ENCODE measurements at regions not wholly inside any gene's neighbourhood (a gene's known extent, or its start where the extent isn't known, plus 50 kb on each side); places are given as distances from the start of the nearest gene placed in this dataset.

DNA sequence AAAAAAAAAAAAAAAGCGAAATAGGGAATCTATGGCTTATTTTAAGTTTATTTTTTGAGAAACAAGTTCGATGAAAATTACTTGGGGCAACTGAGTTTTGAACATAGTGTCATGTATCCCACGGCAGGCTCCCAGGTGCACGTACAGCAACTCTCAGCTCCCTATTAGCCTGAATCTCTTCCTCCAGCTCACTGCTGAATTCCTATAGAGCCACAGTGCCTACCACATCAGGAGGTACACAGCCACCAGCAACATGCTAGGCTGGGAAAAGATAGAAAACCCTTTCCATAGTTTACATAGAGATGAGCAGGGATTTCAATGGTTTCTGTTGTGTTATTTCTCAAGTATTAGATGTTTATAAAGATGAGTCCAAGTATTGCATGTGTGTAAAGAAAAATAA lies 115.9 kb upstream of the RGMB start:
- Histone ChIP-seq H2BK15ac (ENCODE audit: low read length) (no peak overlapping the region), H3K4me1 (replicated peaks in 1 of 4; ENCODE audit: control insufficient read depth in 3 of 4, insufficient read depth in 4 of 4, low read length in 3 of 4) (peaks cover 0 to 7% (median 4%) of the 10 kb centered on the region in 4 experiments; a peak in 4 of 7 replicates), H3K27ac (ENCODE audit: low read depth, low read length) (no peak overlapping the region), H3K14ac (ENCODE audit: insufficient read length) (no peak overlapping the region), H2BK120ac (replicated peaks; ENCODE audit: low read depth, low read length) (no peak overlapping the region), H3K79me2 (ENCODE audit: control insufficient read depth in 1 of 2, insufficient read depth in 2 of 2, low read length in 2 of 2) (no peaks in the 10 kb centered on the region), H4K91ac (replicated peaks; ENCODE audit: insufficient read length, low read length) (peak overlapping the region; percentile 44), H3K4ac (replicated peaks; ENCODE audit: insufficient read length, low read depth, low read length) (no peak overlapping the region), H2BK20ac (ENCODE audit: low read length) (no peak overlapping the region), H2BK12ac (ENCODE audit: low read depth, low read length) (no peak overlapping the region), H3K27me3 (replicated peaks in 1 of 4; ENCODE audit: control insufficient read depth in 3 of 4, extremely low read depth in 1 of 4, insufficient read depth in 3 of 4, low read length in 3 of 4) (no peaks in the 10 kb centered on the region; a peak in 1 of 7 replicates), H3K23me2 (ENCODE audit: low read depth, low read length) (no peaks in the 10 kb centered on the region), H3K23ac (ENCODE audit: insufficient read length) (no peak overlapping the region), H3K4me2 (ENCODE audit: insufficient read depth in 1 of 2, low read depth in 2 of 2, low read length in 2 of 2) (no peak overlapping the region), H2BK5ac (ENCODE audit: low read depth, low read length) (no peak overlapping the region), H2AFZ (ENCODE audit: low read length) (no peak overlapping the region), H3K4me3 (ENCODE audit: extremely low read depth in 1 of 4, insufficient read depth in 2 of 4, low read depth in 3 of 4, low read length in 4 of 4) (no peak overlapping the region), H2AK5ac (ENCODE audit: low read depth, low read length) (no peak overlapping the region), H4K5ac (ENCODE audit: insufficient read length, low read depth, low read length) (no peak overlapping the region), H4K20me1 (replicated peaks in 1 of 2; ENCODE audit: control insufficient read depth in 1 of 2, insufficient read depth in 2 of 2, low read length in 2 of 2) (no peaks in the 10 kb centered on the region), H4K8ac (ENCODE audit: extremely low read depth, insufficient read depth, low read length) (no peak overlapping the region), H3K9ac (replicated peaks in 1 of 4; ENCODE audit: extremely low read depth in 1 of 4, low read depth in 3 of 4, low read length in 3 of 4) (no peak overlapping the region), H3K18ac (ENCODE audit: extremely low read depth, low read length) (no peak overlapping the region; the same call in 1 of the 2 replicates), H3K56ac (replicated peaks; ENCODE audit: insufficient read length, low read depth, low read length) (no peak overlapping the region), H3K79me1 (ENCODE audit: low read depth, low read length) (no peaks in the 10 kb centered on the region), H3K36me3 (ENCODE audit: control insufficient read depth in 2 of 4, insufficient read depth in 4 of 4, low read length in 3 of 4) (no peaks in the 10 kb centered on the region), H3K9me3 (ENCODE audit: insufficient read depth in 2 of 2, low read depth in 1 of 2, low read length in 1 of 2) (peaks cover 0 to 3% of the 10 kb centered on the region in 2 experiments; a peak in 1 of 4 replicates)
- POLR2A ChIA-PET (ENCODE audit: partially characterized antibody), result no interaction called here
- FAIRE-seq (no peak), DNase-seq (ENCODE audit: low read depth in 1 of 2, low spot score in 2 of 2) (no peak)
- 85% methylated on average over 3 of the region's 4 CpGs; no CpG with 5 or more reads in 1 of the 2 experiments for WGBS, 2 experiments (ENCODE audit: extremely low coverage in 1 of 2, insufficient coverage in 1 of 2, insufficient read length in 1 of 2, insufficient replicate concordance in 2 of 2, low coverage in 1 of 2, low lambda C conversion rate in 2 of 2, missing lambda C conversion rate in 1 of 2)
- CTCF ChIA-PET (ENCODE audit: partially characterized antibody), result interaction anchor here (1.0 to 1.3 kb wide), 2 partner anchors 22 to 115 kb away, joined by 3 to 4 read pairs; no protein-coding TSS in a partner anchor
- TF ChIP-seq ASH2L (IDR thresholded peaks at IDR 0.05; ENCODE audit: low read length) (no peak), CREB1 (IDR thresholded peaks at IDR 0.05) (no peak), CHD2 (IDR thresholded peaks at IDR 0.05; ENCODE audit: low read length) (no peak), RXRA (IDR thresholded peaks at IDR 0.05; ENCODE audit: insufficient read depth, low read depth, low read length) (no peak), SAP30 (IDR thresholded peaks at IDR 0.05; ENCODE audit: insufficient read depth, insufficient replicate concordance, low read length) (no peak), NRF1 (IDR thresholded peaks at IDR 0.05; ENCODE audit: low read depth, low read length) (no peak), JUND (IDR thresholded peaks at IDR 0.05; ENCODE audit: low read length) (no peak), RNF2 (IDR thresholded peaks at IDR 0.05; ENCODE audit: borderline replicate concordance, low read depth, low read length, missing control alignments, poor library complexity, severe bottlenecking) (no peak), TCF12 (IDR thresholded peaks at IDR 0.05; ENCODE audit: low read depth, low read length) (no peak), JUN (IDR thresholded peaks at IDR 0.05; ENCODE audit: low read depth, low read length) (no peak), POLR2AphosphoS5 (IDR thresholded peaks at IDR 0.05; ENCODE audit: low read depth, low read length) (no peak)
- TF ChIP-seq, protein P1, sequence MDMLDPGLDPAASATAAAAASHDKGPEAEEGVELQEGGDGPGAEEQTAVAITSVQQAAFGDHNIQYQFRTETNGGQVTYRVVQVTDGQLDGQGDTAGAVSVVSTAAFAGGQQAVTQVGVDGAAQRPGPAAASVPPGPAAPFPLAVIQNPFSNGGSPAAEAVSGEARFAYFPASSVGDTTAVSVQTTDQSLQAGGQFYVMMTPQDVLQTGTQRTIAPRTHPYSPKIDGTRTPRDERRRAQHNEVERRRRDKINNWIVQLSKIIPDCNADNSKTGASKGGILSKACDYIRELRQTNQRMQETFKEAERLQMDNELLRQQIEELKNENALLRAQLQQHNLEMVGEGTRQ (IDR thresholded peaks at IDR 0.05; ENCODE audit: low read length), result no peak

Data from H1 (cell line).